H1 (cell line): ENCODE measurements at regions not wholly inside any gene's neighbourhood (a gene's known extent, or its start where the extent isn't known, plus 50 kb on each side); places are given as distances from the start of the nearest gene placed in this dataset.

Experiments
- CTCF ChIA-PET: fragments of 300-600 bp; sonication (Branson Sonifier 250); formaldehyde crosslinking; loops from one replicate; lab custom pipeline; 2021; ENCODE audit not compliant: partially characterized antibody; lab: Charles Lee
- POLR2A ChIA-PET: fragments of 300-600 bp; sonication (Branson Sonifier 250); formaldehyde crosslinking; loops from one replicate; lab custom pipeline; 2021; ENCODE audit warnings: inconsistent platforms; ENCODE audit not compliant: partially characterized antibody; lab: Charles Lee
- DNase-seq, 2 experiments: peaks; one replicate each; pipeline versions ENCODE4 v3.0.0 to v3.0.0-alpha.2; 2010 to 2022; ENCODE audit warnings: low spot score in 2 of 2, low read depth in 1 of 2, mixed read lengths in 1 of 2
- FAIRE-seq: peaks from 2 replicates; lab custom pipeline; 2011; peaks lifted over from hg19 to GRCh38; lab: Jason Lieb, UNC
- H2AFZ ChIP-seq: 2 replicates; pipeline ENCODE4 v1.8.1; 2012; ENCODE audit warnings: low read length, inconsistent platforms
- H2AK5ac ChIP-seq: 2 replicates; pipeline ENCODE4 v1.6.1; 2013; ENCODE audit warnings: low read depth, low read length
- H2BK120ac ChIP-seq: replicated peaks from 2 replicates; pipeline ENCODE3; 2013; ENCODE audit warnings: low read depth, low read length, inconsistent platforms
- H2BK12ac ChIP-seq: 2 replicates; pipeline ENCODE4 v1.6.1; 2013; ENCODE audit warnings: low read depth, low read length
- H2BK15ac ChIP-seq: 2 replicates; pipeline ENCODE4 v1.6.1; 2013; ENCODE audit warnings: low read length
- H2BK20ac ChIP-seq: 2 replicates; pipeline ENCODE4 v1.6.1; 2013; ENCODE audit warnings: low read length
- H2BK5ac ChIP-seq: 2 replicates; pipeline ENCODE4 v1.6.1; 2013; ENCODE audit warnings: low read depth, low read length
- H3K14ac ChIP-seq: 2 replicates; pipeline ENCODE4 v1.6.1; 2013; ENCODE audit warnings: inconsistent platforms; ENCODE audit not compliant: insufficient read length
- H3K18ac ChIP-seq: 2 replicates; pipeline ENCODE4 v1.6.1; 2013; ENCODE audit warnings: low read length; ENCODE audit errors: extremely low read depth
- H3K23ac ChIP-seq: 2 replicates; pipeline ENCODE4 v1.6.1; 2013; ENCODE audit warnings: inconsistent platforms; ENCODE audit not compliant: insufficient read length
- H3K23me2 ChIP-seq: 2 replicates; pipeline ENCODE4 v1.6.1; 2013; ENCODE audit warnings: low read depth, low read length
- H3K27ac ChIP-seq: 2 replicates; pipeline ENCODE4 v1.6.1; 2011; ENCODE audit warnings: low read depth, low read length, inconsistent platforms
- H3K27me3 ChIP-seq, 4 experiments: replicated peaks in 1 of 4; 1 replicate in 1 of 4; 2 replicates in 3 of 4; pipeline versions ENCODE4 v1.6.1 to v1.8.1; 2011 to 2013; ENCODE audit warnings: low read length in 3 of 4, mild to moderate bottlenecking in 3 of 4, inconsistent platforms in 2 of 4, mixed read lengths in 2 of 4, moderate library complexity in 1 of 4; ENCODE audit not compliant: control insufficient read depth in 3 of 4, insufficient read depth in 3 of 4; ENCODE audit errors: extremely low read depth in 1 of 4
- H3K36me3 ChIP-seq, 4 experiments: 2 replicates each; pipeline versions ENCODE4 v1.6.1 to v1.8.1; 2011 to 2013; ENCODE audit warnings: mild to moderate bottlenecking in 4 of 4, low read length in 3 of 4, moderate library complexity in 2 of 4, control low read depth in 1 of 4, inconsistent platforms in 1 of 4; ENCODE audit not compliant: insufficient read depth in 4 of 4, control insufficient read depth in 2 of 4
- H3K4ac ChIP-seq: replicated peaks from 2 replicates; pipeline ENCODE3; 2013; ENCODE audit warnings: low read length, low read depth, mixed read lengths, inconsistent platforms; ENCODE audit not compliant: insufficient read length
- H3K4me1 ChIP-seq, 4 experiments: replicated peaks in 1 of 4; 1 replicate in 1 of 4; 2 replicates in 3 of 4; pipeline versions ENCODE4 v1.6.1 to v1.8.1; 2011 to 2013; ENCODE audit warnings: low read length in 3 of 4, inconsistent platforms in 2 of 4, mixed read lengths in 1 of 4; ENCODE audit not compliant: insufficient read depth in 4 of 4, control insufficient read depth in 3 of 4
- H3K4me2 ChIP-seq, 2 experiments: 2 replicates each; pipeline versions ENCODE4 v1.6.1 to v1.8.1; 2011 to 2013; ENCODE audit warnings: low read depth in 2 of 2, low read length in 2 of 2, control low read depth in 1 of 2, inconsistent platforms in 1 of 2, mild to moderate bottlenecking in 1 of 2; ENCODE audit not compliant: insufficient read depth in 1 of 2
- H3K4me3 ChIP-seq, 4 experiments: fragments of 200-600, 300-600 bp in 1 of 4; sonication (generic), shearing (Covaris generic), sonication (Bioruptor Twin) in 1 of 4; 2 replicates each; pipeline versions ENCODE4 v1.5.1 to v1.8.1; 2011 to 2016; ENCODE audit warnings: low read length in 4 of 4, low read depth in 3 of 4, control low read depth in 2 of 4, inconsistent platforms in 2 of 4, mild to moderate bottlenecking in 2 of 4, mixed read lengths in 1 of 4, moderate library complexity in 1 of 4; ENCODE audit not compliant: insufficient read depth in 2 of 4; ENCODE audit errors: extremely low read depth in 1 of 4
- H3K56ac ChIP-seq: replicated peaks from 2 replicates; pipeline ENCODE3; 2013; ENCODE audit warnings: low read depth, mild to moderate bottlenecking, mixed read lengths, low read length, inconsistent platforms; ENCODE audit not compliant: insufficient read length
- H3K79me1 ChIP-seq: 2 replicates; pipeline ENCODE4 v1.6.1; 2013; ENCODE audit warnings: low read depth, low read length, control low read depth
- H3K79me2 ChIP-seq, 2 experiments: 2 replicates each; pipeline versions ENCODE4 v1.6.1 to v1.8.1; 2012 to 2013; ENCODE audit warnings: low read length in 2 of 2, mild to moderate bottlenecking in 2 of 2, inconsistent platforms in 1 of 2; ENCODE audit not compliant: insufficient read depth in 2 of 2, control insufficient read depth in 1 of 2
- H3K9ac ChIP-seq, 4 experiments: replicated peaks in 1 of 4; 1 replicate in 1 of 4; 2 replicates in 3 of 4; pipeline versions ENCODE4 v1.6.1 to v1.8.1; 2011 to 2013; ENCODE audit warnings: low read depth in 3 of 4, low read length in 3 of 4, control low read depth in 2 of 4, mild to moderate bottlenecking in 2 of 4, moderate library complexity in 2 of 4, inconsistent platforms in 1 of 4; ENCODE audit errors: extremely low read depth in 1 of 4
- H3K9me3 ChIP-seq, 2 experiments: 2 replicates each; pipeline versions ENCODE4 v1.6.1 to v1.8.1; 2012 to 2013; ENCODE audit warnings: mild to moderate bottlenecking in 2 of 2, moderate library complexity in 2 of 2, control low read depth in 1 of 2, inconsistent platforms in 1 of 2, low read depth in 1 of 2, low read length in 1 of 2, mixed read lengths in 1 of 2; ENCODE audit not compliant: insufficient read depth in 2 of 2
- H4K20me1 ChIP-seq, 2 experiments: replicated peaks in 1 of 2; 2 replicates each; pipeline versions ENCODE3 to v1.8.1; 2011 to 2013; ENCODE audit warnings: inconsistent platforms in 2 of 2, low read length in 2 of 2, mild to moderate bottlenecking in 1 of 2; ENCODE audit not compliant: insufficient read depth in 2 of 2, control insufficient read depth in 1 of 2
- H4K5ac ChIP-seq: 2 replicates; pipeline ENCODE4 v1.6.1; 2013; ENCODE audit warnings: low read length, low read depth, mixed read lengths, inconsistent platforms; ENCODE audit not compliant: insufficient read length
- H4K8ac ChIP-seq: 2 replicates; pipeline ENCODE4 v1.8.0; 2013; ENCODE audit warnings: mild to moderate bottlenecking, moderate library complexity, low read length, inconsistent platforms; ENCODE audit not compliant: insufficient read depth; ENCODE audit errors: extremely low read depth
- H4K91ac ChIP-seq: replicated peaks from 2 replicates; pipeline ENCODE3; 2013; ENCODE audit warnings: low read length, mixed read lengths, inconsistent platforms; ENCODE audit not compliant: insufficient read length
- ASH2L ChIP-seq: fragments of 200-600, 300-600 bp; sonication (generic); IDR thresholded peaks from one replicate; pipeline ENCODE4 v1.7.1; 2017; ENCODE audit warnings: low read length
- BRCA1 ChIP-seq: IDR thresholded peaks from 2 replicates; pipeline ENCODE4 v1.6.1; 2012; ENCODE audit warnings: low read depth, low read length, improper control_type of control experiment
- CHD2 ChIP-seq: IDR thresholded peaks from 2 replicates; pipeline ENCODE4 v1.6.1; 2012; ENCODE audit warnings: low read length, improper control_type of control experiment
- EZH2 ChIP-seq: fragments of 200-600 bp; sonication (generic); IDR thresholded peaks from 2 replicates; pipeline ENCODE4 v1.7.1; 2012; ENCODE audit warnings: low read depth, mild to moderate bottlenecking, moderate library complexity, low read length, inconsistent platforms; ENCODE audit not compliant: severe bottlenecking
- HDAC6 ChIP-seq: IDR thresholded peaks from one replicate; pipeline ENCODE4 v1.7.1; 2012; ENCODE audit warnings: low read depth, mild to moderate bottlenecking, inconsistent platforms, low read length, moderate library complexity
- RFX5 ChIP-seq: IDR thresholded peaks from 2 replicates; pipeline ENCODE4 v1.6.1; 2011; ENCODE audit warnings: low read depth, low read length, improper control_type of control experiment, borderline replicate concordance
- SIN3A ChIP-seq, 2 experiments: IDR thresholded peaks in 1 of 2; conservative IDR thresholded peaks in 1 of 2; 2 replicates each; pipeline ENCODE4 v1.6.1; 2011 to 2012; ENCODE audit warnings: low read length in 2 of 2, improper control_type of control experiment in 1 of 2, low read depth in 1 of 2, mild to moderate bottlenecking in 1 of 2
- SIRT6 ChIP-seq: IDR thresholded peaks from one replicate; pipeline ENCODE4 v1.7.1; 2012; ENCODE audit warnings: low read length, inconsistent platforms
- SP1 ChIP-seq: IDR thresholded peaks from 2 replicates; pipeline ENCODE4 v1.6.1; 2011; ENCODE audit warnings: low read depth, low read length
- TEAD4 ChIP-seq: IDR thresholded peaks from 2 replicates; pipeline ENCODE4 v1.6.1; 2012; ENCODE audit warnings: low read depth, low read length, inconsistent platforms, mixed read lengths
- WGBS, 2 experiments: shearing (Covaris generic) in 1 of 2; methylation state at CpG; one replicate each; pipeline versions ENCODE4 v1.1.6 to v1.1.7; 2013 to 2015; ENCODE audit warnings: low lambda C conversion rate in 2 of 2, mixed read lengths in 2 of 2, inconsistent platforms in 1 of 2, low coverage in 1 of 2, missing lambda C conversion rate in 1 of 2; ENCODE audit not compliant: insufficient replicate concordance in 2 of 2, insufficient coverage in 1 of 2, insufficient read length in 1 of 2; ENCODE audit errors: extremely low coverage in 1 of 2, missing lambda C conversion rate in 1 of 2; 5-methylcytosine and 5-hydroxymethylcytosine counted together

DNA sequence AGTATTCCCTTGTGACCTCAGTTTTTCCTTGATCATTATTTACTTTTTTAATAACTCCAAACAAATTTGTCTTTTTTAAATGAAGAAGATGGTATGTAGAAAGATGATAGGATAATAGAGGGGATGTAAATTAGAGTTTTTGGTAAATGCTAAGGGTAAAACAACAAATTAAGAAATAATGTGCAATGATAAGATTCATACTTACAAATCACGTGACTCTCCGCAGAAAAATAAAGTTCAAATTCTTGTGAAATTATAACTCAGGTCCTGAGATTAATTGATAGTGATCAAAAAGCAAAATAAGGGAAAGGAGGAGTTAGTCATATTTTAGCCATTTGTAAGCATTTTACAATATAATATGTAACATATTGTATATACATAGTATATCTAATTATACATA, 304.1 kb upstream of the KCNH7 start:
- H3K14ac ChIP-seq: no peak overlapping the region
- no peak overlapping the region for H3K56ac ChIP-seq
- no peak overlapping the region for H3K4ac ChIP-seq
- WGBS, 2 experiments: 88% methylated on average over 2 of the region's 2 CpGs; no CpG with 5 or more reads in 1 of the 2 experiments
- H3K9me3 ChIP-seq: peaks cover 5 to 11% of the 10 kb centered on the region in 2 experiments; a peak in 1 of 4 replicates
- H2BK12ac ChIP-seq: no peak overlapping the region
- H2BK15ac ChIP-seq: no peak overlapping the region
- no peak overlapping the region for H3K9ac ChIP-seq
- peaks cover 2% of the 10 kb centered on the region; the same call in 1 of the 2 replicates for H3K23me2 ChIP-seq
- H2AK5ac ChIP-seq: no peak overlapping the region
- H3K4me3 ChIP-seq: no peak overlapping the region
- H3K79me2 ChIP-seq: no peaks in the 10 kb centered on the region
- no peak for TF ChIP-seq EZH2
- TF ChIP-seq TEAD4: no peak
- TF ChIP-seq BRCA1: no peak
- TF ChIP-seq SIN3A (conservative IDR thresholded peaks at IDR 0.05 in 1 of 2, IDR thresholded peaks at IDR 0.05 in 1 of 2; ENCODE audit: low read depth in 1 of 2, low read length in 2 of 2): no peak
- no peak for TF ChIP-seq CHD2
- TF ChIP-seq SP1: no peak
- no peak for TF ChIP-seq HDAC6
- TF ChIP-seq RFX5: no peak
- no peak for TF ChIP-seq SIRT6
- no peak for TF ChIP-seq ASH2L
- no peak overlapping the region for H4K91ac ChIP-seq
- H2BK120ac ChIP-seq: no peak overlapping the region
- H3K23ac ChIP-seq: no peak overlapping the region
- H3K27me3 ChIP-seq: no peaks in the 10 kb centered on the region
- H2AFZ ChIP-seq: no peak overlapping the region
- no peak overlapping the region for H3K27ac ChIP-seq
- no peak overlapping the region for H2BK5ac ChIP-seq
- H3K18ac ChIP-seq: no peak overlapping the region
- no peaks in the 10 kb centered on the region for H3K79me1 ChIP-seq
- H4K8ac ChIP-seq: no peak overlapping the region
- CTCF ChIA-PET: no interaction called here
- H2BK20ac ChIP-seq: no peak overlapping the region
- H4K20me1 ChIP-seq: no peaks in the 10 kb centered on the region
- H3K4me2 ChIP-seq: no peak overlapping the region
- DNase-seq (no peak), FAIRE-seq (no peak)
- H4K5ac ChIP-seq: no peak overlapping the region
- H3K4me1 ChIP-seq: no peaks in the 10 kb centered on the region
- POLR2A ChIA-PET: no interaction called here
- no peaks in the 10 kb centered on the region for H3K36me3 ChIP-seq
